H1 (cell line): ENCODE measurements at regions not wholly inside any gene's neighbourhood (a gene's known extent, or its start where the extent isn't known, plus 50 kb on each side); places are given as distances from the start of the nearest gene placed in this dataset.

Experiments
- CTCF ChIA-PET: fragments of 300-600 bp; sonication (Branson Sonifier 250); formaldehyde crosslinking; loops from one replicate; lab custom pipeline; 2021; ENCODE audit not compliant: partially characterized antibody; lab: Charles Lee
- POLR2A ChIA-PET: fragments of 300-600 bp; sonication (Branson Sonifier 250); formaldehyde crosslinking; loops from one replicate; lab custom pipeline; 2021; ENCODE audit warnings: inconsistent platforms; ENCODE audit not compliant: partially characterized antibody; lab: Charles Lee
- DNase-seq, 2 experiments: peaks; one replicate each; pipeline versions ENCODE4 v3.0.0 to v3.0.0-alpha.2; 2010 to 2022; ENCODE audit warnings: low spot score in 2 of 2, low read depth in 1 of 2, mixed read lengths in 1 of 2
- FAIRE-seq: peaks from 2 replicates; lab custom pipeline; 2011; peaks lifted over from hg19 to GRCh38; lab: Jason Lieb, UNC
- H2AFZ ChIP-seq: 2 replicates; pipeline ENCODE4 v1.8.1; 2012; ENCODE audit warnings: low read length, inconsistent platforms
- H2AK5ac ChIP-seq: 2 replicates; pipeline ENCODE4 v1.6.1; 2013; ENCODE audit warnings: low read depth, low read length
- H2BK120ac ChIP-seq: replicated peaks from 2 replicates; pipeline ENCODE3; 2013; ENCODE audit warnings: low read depth, low read length, inconsistent platforms
- H2BK12ac ChIP-seq: 2 replicates; pipeline ENCODE4 v1.6.1; 2013; ENCODE audit warnings: low read depth, low read length
- H2BK15ac ChIP-seq: 2 replicates; pipeline ENCODE4 v1.6.1; 2013; ENCODE audit warnings: low read length
- H2BK20ac ChIP-seq: 2 replicates; pipeline ENCODE4 v1.6.1; 2013; ENCODE audit warnings: low read length
- H2BK5ac ChIP-seq: 2 replicates; pipeline ENCODE4 v1.6.1; 2013; ENCODE audit warnings: low read depth, low read length
- H3K14ac ChIP-seq: 2 replicates; pipeline ENCODE4 v1.6.1; 2013; ENCODE audit warnings: inconsistent platforms; ENCODE audit not compliant: insufficient read length
- H3K18ac ChIP-seq: 2 replicates; pipeline ENCODE4 v1.6.1; 2013; ENCODE audit warnings: low read length; ENCODE audit errors: extremely low read depth
- H3K23ac ChIP-seq: 2 replicates; pipeline ENCODE4 v1.6.1; 2013; ENCODE audit warnings: inconsistent platforms; ENCODE audit not compliant: insufficient read length
- H3K23me2 ChIP-seq: 2 replicates; pipeline ENCODE4 v1.6.1; 2013; ENCODE audit warnings: low read depth, low read length
- H3K27ac ChIP-seq: 2 replicates; pipeline ENCODE4 v1.6.1; 2011; ENCODE audit warnings: low read depth, low read length, inconsistent platforms
- H3K27me3 ChIP-seq, 4 experiments: replicated peaks in 1 of 4; 1 replicate in 1 of 4; 2 replicates in 3 of 4; pipeline versions ENCODE4 v1.6.1 to v1.8.1; 2011 to 2013; ENCODE audit warnings: low read length in 3 of 4, mild to moderate bottlenecking in 3 of 4, inconsistent platforms in 2 of 4, mixed read lengths in 2 of 4, moderate library complexity in 1 of 4; ENCODE audit not compliant: control insufficient read depth in 3 of 4, insufficient read depth in 3 of 4; ENCODE audit errors: extremely low read depth in 1 of 4
- H3K36me3 ChIP-seq, 4 experiments: 2 replicates each; pipeline versions ENCODE4 v1.6.1 to v1.8.1; 2011 to 2013; ENCODE audit warnings: mild to moderate bottlenecking in 4 of 4, low read length in 3 of 4, moderate library complexity in 2 of 4, control low read depth in 1 of 4, inconsistent platforms in 1 of 4; ENCODE audit not compliant: insufficient read depth in 4 of 4, control insufficient read depth in 2 of 4
- H3K4ac ChIP-seq: replicated peaks from 2 replicates; pipeline ENCODE3; 2013; ENCODE audit warnings: low read length, low read depth, mixed read lengths, inconsistent platforms; ENCODE audit not compliant: insufficient read length
- H3K4me1 ChIP-seq, 4 experiments: replicated peaks in 1 of 4; 1 replicate in 1 of 4; 2 replicates in 3 of 4; pipeline versions ENCODE4 v1.6.1 to v1.8.1; 2011 to 2013; ENCODE audit warnings: low read length in 3 of 4, inconsistent platforms in 2 of 4, mixed read lengths in 1 of 4; ENCODE audit not compliant: insufficient read depth in 4 of 4, control insufficient read depth in 3 of 4
- H3K4me2 ChIP-seq, 2 experiments: 2 replicates each; pipeline versions ENCODE4 v1.6.1 to v1.8.1; 2011 to 2013; ENCODE audit warnings: low read depth in 2 of 2, low read length in 2 of 2, control low read depth in 1 of 2, inconsistent platforms in 1 of 2, mild to moderate bottlenecking in 1 of 2; ENCODE audit not compliant: insufficient read depth in 1 of 2
- H3K4me3 ChIP-seq, 4 experiments: fragments of 200-600, 300-600 bp in 1 of 4; sonication (generic), shearing (Covaris generic), sonication (Bioruptor Twin) in 1 of 4; 2 replicates each; pipeline versions ENCODE4 v1.5.1 to v1.8.1; 2011 to 2016; ENCODE audit warnings: low read length in 4 of 4, low read depth in 3 of 4, control low read depth in 2 of 4, inconsistent platforms in 2 of 4, mild to moderate bottlenecking in 2 of 4, mixed read lengths in 1 of 4, moderate library complexity in 1 of 4; ENCODE audit not compliant: insufficient read depth in 2 of 4; ENCODE audit errors: extremely low read depth in 1 of 4
- H3K56ac ChIP-seq: replicated peaks from 2 replicates; pipeline ENCODE3; 2013; ENCODE audit warnings: low read depth, mild to moderate bottlenecking, mixed read lengths, low read length, inconsistent platforms; ENCODE audit not compliant: insufficient read length
- H3K79me1 ChIP-seq: 2 replicates; pipeline ENCODE4 v1.6.1; 2013; ENCODE audit warnings: low read depth, low read length, control low read depth
- H3K79me2 ChIP-seq, 2 experiments: 2 replicates each; pipeline versions ENCODE4 v1.6.1 to v1.8.1; 2012 to 2013; ENCODE audit warnings: low read length in 2 of 2, mild to moderate bottlenecking in 2 of 2, inconsistent platforms in 1 of 2; ENCODE audit not compliant: insufficient read depth in 2 of 2, control insufficient read depth in 1 of 2
- H3K9ac ChIP-seq, 4 experiments: replicated peaks in 1 of 4; 1 replicate in 1 of 4; 2 replicates in 3 of 4; pipeline versions ENCODE4 v1.6.1 to v1.8.1; 2011 to 2013; ENCODE audit warnings: low read depth in 3 of 4, low read length in 3 of 4, control low read depth in 2 of 4, mild to moderate bottlenecking in 2 of 4, moderate library complexity in 2 of 4, inconsistent platforms in 1 of 4; ENCODE audit errors: extremely low read depth in 1 of 4
- H3K9me3 ChIP-seq, 2 experiments: 2 replicates each; pipeline versions ENCODE4 v1.6.1 to v1.8.1; 2012 to 2013; ENCODE audit warnings: mild to moderate bottlenecking in 2 of 2, moderate library complexity in 2 of 2, control low read depth in 1 of 2, inconsistent platforms in 1 of 2, low read depth in 1 of 2, low read length in 1 of 2, mixed read lengths in 1 of 2; ENCODE audit not compliant: insufficient read depth in 2 of 2
- H4K20me1 ChIP-seq, 2 experiments: replicated peaks in 1 of 2; 2 replicates each; pipeline versions ENCODE3 to v1.8.1; 2011 to 2013; ENCODE audit warnings: inconsistent platforms in 2 of 2, low read length in 2 of 2, mild to moderate bottlenecking in 1 of 2; ENCODE audit not compliant: insufficient read depth in 2 of 2, control insufficient read depth in 1 of 2
- H4K5ac ChIP-seq: 2 replicates; pipeline ENCODE4 v1.6.1; 2013; ENCODE audit warnings: low read length, low read depth, mixed read lengths, inconsistent platforms; ENCODE audit not compliant: insufficient read length
- H4K8ac ChIP-seq: 2 replicates; pipeline ENCODE4 v1.8.0; 2013; ENCODE audit warnings: mild to moderate bottlenecking, moderate library complexity, low read length, inconsistent platforms; ENCODE audit not compliant: insufficient read depth; ENCODE audit errors: extremely low read depth
- H4K91ac ChIP-seq: replicated peaks from 2 replicates; pipeline ENCODE3; 2013; ENCODE audit warnings: low read length, mixed read lengths, inconsistent platforms; ENCODE audit not compliant: insufficient read length
- BCL11A ChIP-seq, 2 experiments: IDR thresholded peaks; one replicate each; pipeline ENCODE4 v1.6.1; 2011; ENCODE audit warnings: low read depth in 2 of 2, low read length in 2 of 2, mild to moderate bottlenecking in 2 of 2
- CTBP2 ChIP-seq: IDR thresholded peaks from 2 replicates; pipeline ENCODE4 v1.7.0; 2011; ENCODE audit warnings: borderline replicate concordance, mild to moderate bottlenecking, moderate library complexity, mixed read lengths, low read length; ENCODE audit not compliant: insufficient read depth, insufficient read length
- EZH2 ChIP-seq: fragments of 200-600 bp; sonication (generic); IDR thresholded peaks from 2 replicates; pipeline ENCODE4 v1.7.1; 2012; ENCODE audit warnings: low read depth, mild to moderate bottlenecking, moderate library complexity, low read length, inconsistent platforms; ENCODE audit not compliant: severe bottlenecking
- GTF2F1 ChIP-seq: IDR thresholded peaks from 2 replicates; pipeline ENCODE4 v1.6.1; 2012; ENCODE audit warnings: low read depth, low read length, improper control_type of control experiment, borderline replicate concordance
- JUN ChIP-seq: IDR thresholded peaks from 2 replicates; pipeline ENCODE4 v1.6.1; 2011; ENCODE audit warnings: low read depth, mild to moderate bottlenecking, improper control_type of control experiment, low read length
- KDM1A ChIP-seq: fragments of 200-600, 300-600 bp; sonication (generic); IDR thresholded peaks from 2 replicates; pipeline ENCODE4 v1.7.1; 2016; ENCODE audit warnings: mild to moderate bottlenecking, low read length, borderline replicate concordance
- POLR2A ChIP-seq, 2 experiments: IDR thresholded peaks; 1 replicate in 1 of 2; 2 replicates in 1 of 2; pipeline ENCODE4 v1.6.1; 2011; ENCODE audit warnings: low read depth in 2 of 2, low read length in 2 of 2, mild to moderate bottlenecking in 2 of 2; ENCODE audit errors: control extremely low read depth in 1 of 2
- RFX5 ChIP-seq: IDR thresholded peaks from 2 replicates; pipeline ENCODE4 v1.6.1; 2011; ENCODE audit warnings: low read depth, low read length, improper control_type of control experiment, borderline replicate concordance
- SP1 ChIP-seq: IDR thresholded peaks from 2 replicates; pipeline ENCODE4 v1.6.1; 2011; ENCODE audit warnings: low read depth, low read length
- TAF7 ChIP-seq: optimal IDR thresholded peaks from 2 replicates; pipeline ENCODE3; 2011; ENCODE audit warnings: low read depth, mild to moderate bottlenecking, inconsistent platforms, low read length, moderate library complexity, borderline replicate concordance
- TBP ChIP-seq: IDR thresholded peaks from 2 replicates; pipeline ENCODE4 v1.6.1; 2011; ENCODE audit warnings: low read depth, low read length, improper control_type of control experiment
- WGBS, 2 experiments: shearing (Covaris generic) in 1 of 2; methylation state at CpG; one replicate each; pipeline versions ENCODE4 v1.1.6 to v1.1.7; 2013 to 2015; ENCODE audit warnings: low lambda C conversion rate in 2 of 2, mixed read lengths in 2 of 2, inconsistent platforms in 1 of 2, low coverage in 1 of 2, missing lambda C conversion rate in 1 of 2; ENCODE audit not compliant: insufficient replicate concordance in 2 of 2, insufficient coverage in 1 of 2, insufficient read length in 1 of 2; ENCODE audit errors: extremely low coverage in 1 of 2, missing lambda C conversion rate in 1 of 2; 5-methylcytosine and 5-hydroxymethylcytosine counted together
- TF ChIP-seq, protein P1 (sequence below): IDR thresholded peaks from 2 replicates; pipeline ENCODE4 v1.6.1; 2012; ENCODE audit warnings: inconsistent platforms
- TF ChIP-seq, protein P2 (sequence below): IDR thresholded peaks from 2 replicates; pipeline ENCODE4 v1.6.1; 2011; ENCODE audit warnings: low read length, improper control_type of control experiment

DNA sequence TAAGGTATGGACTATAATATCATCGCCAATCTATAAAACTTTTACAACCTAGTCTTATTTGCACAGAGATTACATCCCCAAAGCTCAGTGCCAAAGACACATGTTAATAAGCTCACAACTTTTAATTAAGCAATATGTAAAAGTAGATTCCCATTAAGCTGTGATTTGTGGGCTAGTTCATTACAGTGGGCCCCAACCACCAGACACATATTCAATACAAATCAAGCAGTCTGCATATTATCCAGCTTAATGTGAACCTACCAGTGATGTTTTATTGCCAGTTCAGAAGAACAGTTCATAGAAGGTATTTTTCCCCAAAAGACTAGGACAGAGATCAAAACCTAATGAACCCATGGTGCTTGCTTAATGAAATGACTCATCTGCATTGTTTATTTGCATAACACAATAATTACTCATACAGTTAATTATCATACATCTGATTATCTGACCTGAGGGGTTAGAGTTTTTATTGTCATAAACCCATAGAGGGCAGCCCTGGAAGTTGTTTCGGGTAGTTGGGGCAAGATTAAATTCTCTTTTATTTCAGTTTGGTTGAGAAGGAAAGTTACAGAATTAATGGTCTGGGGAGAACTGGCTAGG is 831.0 kb downstream of the TFAP2A start:
- Histone ChIP-seq H3K23ac (no peak overlapping the region), H4K91ac (no peak overlapping the region), H3K36me3 (no peaks in the 10 kb centered on the region), H2BK20ac (no peak overlapping the region), H3K9me3 (no peaks in the 10 kb centered on the region), H3K23me2 (no peaks in the 10 kb centered on the region), H2BK15ac (no peak overlapping the region), H3K4ac (no peak overlapping the region), H2AK5ac (no peak overlapping the region), H4K8ac (no peak overlapping the region), H3K27ac (no peak overlapping the region), H2BK120ac (no peak overlapping the region), H3K56ac (no peak overlapping the region), H2BK12ac (no peak overlapping the region), H3K4me3 (no peak overlapping the region), H3K27me3 (no peaks in the 10 kb centered on the region), H3K79me1 (no peaks in the 10 kb centered on the region), H2AFZ (no peak overlapping the region), H2BK5ac (no peak overlapping the region), H3K4me1 (no peaks in the 10 kb centered on the region), H4K20me1 (no peaks in the 10 kb centered on the region), H3K14ac (no peak overlapping the region), H3K4me2 (no peak overlapping the region), H4K5ac (no peak overlapping the region), H3K9ac (no peak overlapping the region), H3K18ac (no peak overlapping the region), H3K79me2 (no peaks in the 10 kb centered on the region)
- DNase-seq (no peak), FAIRE-seq (no peak)
- ChIA-PET CTCF (interaction anchor here (1.3 kb wide), 1 partner anchor 9 kb away, joined by 4 read pairs; no protein-coding TSS in a partner anchor), POLR2A (no interaction called here)
- 92% methylated on average over 2 of the region's 2 CpGs; no CpG with 5 or more reads in 1 of the 2 experiments for WGBS, 2 experiments
- TF ChIP-seq, protein P1, sequence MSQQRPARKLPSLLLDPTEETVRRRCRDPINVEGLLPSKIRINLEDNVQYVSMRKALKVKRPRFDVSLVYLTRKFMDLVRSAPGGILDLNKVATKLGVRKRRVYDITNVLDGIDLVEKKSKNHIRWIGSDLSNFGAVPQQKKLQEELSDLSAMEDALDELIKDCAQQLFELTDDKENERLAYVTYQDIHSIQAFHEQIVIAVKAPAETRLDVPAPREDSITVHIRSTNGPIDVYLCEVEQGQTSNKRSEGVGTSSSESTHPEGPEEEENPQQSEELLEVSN, result no peak
- TF ChIP-seq JUN (no peak), GTF2F1 (no peak), EZH2 (no peak), BCL11A (IDR thresholded peaks at IDR 0.05; ENCODE audit: low read depth in 2 of 2, low read length in 2 of 2) (no peak), CTBP2 (no peak), SP1 (no peak), KDM1A (no peak), TBP (no peak), POLR2A (IDR thresholded peaks at IDR 0.05; ENCODE audit: control extremely low read depth in 1 of 2, low read depth in 2 of 2, low read length in 2 of 2) (no peak), TAF7 (no peak), RFX5 (no peak)
- TF ChIP-seq, protein P2, sequence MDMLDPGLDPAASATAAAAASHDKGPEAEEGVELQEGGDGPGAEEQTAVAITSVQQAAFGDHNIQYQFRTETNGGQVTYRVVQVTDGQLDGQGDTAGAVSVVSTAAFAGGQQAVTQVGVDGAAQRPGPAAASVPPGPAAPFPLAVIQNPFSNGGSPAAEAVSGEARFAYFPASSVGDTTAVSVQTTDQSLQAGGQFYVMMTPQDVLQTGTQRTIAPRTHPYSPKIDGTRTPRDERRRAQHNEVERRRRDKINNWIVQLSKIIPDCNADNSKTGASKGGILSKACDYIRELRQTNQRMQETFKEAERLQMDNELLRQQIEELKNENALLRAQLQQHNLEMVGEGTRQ, result no peak
